ENCODE measurements at regions not wholly inside any gene's neighbourhood (a gene's known extent, or its start where the extent isn't known, plus 50 kb on each side); places are given as distances from the start of the nearest gene placed in this dataset.

DNA sequence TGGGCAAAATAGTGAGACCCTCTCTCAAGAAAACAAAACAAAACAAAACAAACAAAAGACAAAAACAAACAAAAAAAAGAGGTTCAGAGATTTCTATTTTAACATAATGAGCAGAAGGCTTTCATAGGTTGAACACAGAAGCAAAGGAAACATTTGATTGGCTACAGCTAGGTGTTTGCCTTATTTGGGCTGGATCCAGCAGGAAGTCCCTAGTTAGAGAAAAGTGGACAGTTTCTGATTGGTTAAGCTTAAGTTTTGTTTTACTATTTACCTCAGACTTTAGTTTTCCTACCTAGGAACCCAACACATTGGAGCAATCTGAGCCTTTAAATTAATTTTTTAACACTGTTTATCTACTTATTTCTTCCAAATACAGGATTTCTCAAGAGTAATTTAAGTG, 566.5 kb upstream of the PCDH15 start:
- no peak for DNase-seq

DNA sequence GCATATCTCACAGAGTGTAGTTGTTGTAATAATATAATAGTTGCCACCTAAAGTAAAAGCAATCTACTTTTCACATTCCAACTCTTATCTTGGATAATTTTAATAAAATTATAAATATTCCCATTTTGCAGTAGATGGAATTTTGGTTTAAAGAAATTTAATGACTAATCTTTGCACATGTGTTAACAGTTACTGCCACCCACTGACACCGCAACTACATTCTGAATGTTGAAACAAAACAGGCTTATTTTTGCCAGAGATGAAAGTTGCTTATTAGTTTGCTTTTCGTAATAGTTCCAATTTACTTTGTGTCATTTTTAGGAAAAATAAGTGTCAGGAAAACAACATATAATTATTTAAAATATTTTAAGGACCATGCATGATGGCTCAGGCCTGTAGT, 557.5 kb upstream of the PCDH15 start:
- no peak for DNase-seq

DNA sequence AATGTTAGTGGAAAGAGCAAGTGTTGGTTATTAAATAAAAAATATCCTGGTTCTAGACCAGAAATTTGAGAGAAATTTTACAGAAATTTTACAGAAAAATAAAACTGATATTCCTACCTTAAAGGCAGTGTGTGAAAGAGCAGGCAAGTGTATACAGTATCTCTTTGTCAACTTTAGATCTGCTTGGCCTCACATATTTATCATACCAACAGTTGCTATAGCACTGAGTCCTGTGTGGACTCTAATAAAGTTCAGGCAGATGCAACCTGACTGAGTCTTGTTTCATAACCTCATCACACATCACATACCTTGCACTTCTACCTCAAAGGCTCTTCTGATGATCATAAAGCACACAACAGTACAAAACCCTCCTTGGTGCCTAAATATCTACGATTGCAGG, 552.4 kb upstream of the PCDH15 start:
- DNase-seq, result no peak

DNA sequence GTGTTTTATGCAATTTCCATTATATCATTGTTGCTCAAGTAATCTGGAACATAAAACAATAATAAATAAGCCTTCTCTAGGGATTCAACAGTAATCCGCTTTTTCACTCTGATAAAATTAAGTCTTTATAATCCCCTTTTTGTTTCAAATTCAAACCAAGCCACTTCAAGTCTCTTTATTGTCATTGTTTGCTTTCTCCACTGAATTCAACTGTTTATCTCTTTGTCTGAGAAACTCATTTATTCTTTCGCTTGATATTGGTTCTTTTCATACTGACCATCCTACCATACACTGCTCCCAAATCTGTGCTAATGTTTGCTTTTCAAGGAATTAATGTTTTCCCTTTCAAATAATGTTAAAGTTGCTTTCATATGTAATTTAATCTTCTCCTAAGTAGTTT, 550.4 kb upstream of the PCDH15 start:
- no peak for DNase-seq

DNA sequence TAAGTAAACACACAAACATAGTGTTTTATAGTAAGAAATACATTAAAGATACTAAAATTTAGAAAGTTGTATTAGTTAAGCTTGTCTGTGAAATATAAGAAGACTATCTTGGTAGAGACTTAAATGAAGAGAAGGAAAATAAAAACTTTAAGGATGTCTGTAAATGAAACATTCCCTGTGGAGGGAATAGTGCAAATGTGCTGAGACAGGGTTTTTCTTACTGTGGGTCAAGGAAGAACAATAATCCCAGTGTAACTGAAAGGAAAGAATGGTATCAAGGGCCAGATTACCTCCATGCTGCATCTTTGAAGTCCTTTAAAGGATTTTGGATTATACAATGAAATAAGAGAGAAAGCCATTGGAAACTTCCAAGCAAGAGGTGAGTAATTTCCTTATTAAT, 547.5 kb upstream of the PCDH15 start:
- DNase-seq, result no peak

DNA sequence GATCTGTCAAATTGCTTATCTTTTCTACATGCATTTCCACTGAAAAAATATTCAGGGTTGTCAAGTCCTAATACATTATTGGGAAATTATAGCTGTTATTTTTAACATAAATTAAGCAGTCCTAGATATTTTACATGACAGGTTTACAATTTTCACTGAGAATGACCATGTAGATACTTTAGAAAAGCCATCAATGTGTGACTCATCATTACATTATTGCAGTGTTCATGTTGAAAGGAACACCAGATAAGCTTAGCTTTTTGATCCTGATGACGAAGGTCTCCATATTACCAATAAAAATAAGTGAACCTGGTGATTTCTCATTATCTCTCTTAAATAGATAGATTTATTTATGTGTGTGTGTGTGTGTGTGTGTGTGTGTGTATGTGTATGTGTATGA, 529.5 kb upstream of the PCDH15 start:
- DNase-seq, result no peak

DNA sequence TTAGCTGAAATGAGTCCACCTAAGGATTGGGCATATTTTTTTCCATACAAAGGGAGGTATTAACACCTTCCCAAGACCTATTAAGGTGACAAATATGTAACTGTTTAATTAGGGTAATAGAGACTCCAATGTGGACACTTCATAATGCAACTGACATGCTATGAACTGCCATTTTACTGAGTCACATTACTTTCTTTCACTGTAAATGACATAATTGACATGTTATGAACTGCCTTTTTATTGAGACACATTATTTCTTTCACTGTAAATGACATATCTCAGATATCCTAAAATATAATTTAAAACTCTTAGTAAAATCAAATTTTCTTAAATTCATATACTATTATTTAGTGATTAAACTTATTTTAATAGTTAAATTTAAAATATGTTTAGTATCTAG, 528.8 kb upstream of the PCDH15 start:
- no peak for DNase-seq

DNA sequence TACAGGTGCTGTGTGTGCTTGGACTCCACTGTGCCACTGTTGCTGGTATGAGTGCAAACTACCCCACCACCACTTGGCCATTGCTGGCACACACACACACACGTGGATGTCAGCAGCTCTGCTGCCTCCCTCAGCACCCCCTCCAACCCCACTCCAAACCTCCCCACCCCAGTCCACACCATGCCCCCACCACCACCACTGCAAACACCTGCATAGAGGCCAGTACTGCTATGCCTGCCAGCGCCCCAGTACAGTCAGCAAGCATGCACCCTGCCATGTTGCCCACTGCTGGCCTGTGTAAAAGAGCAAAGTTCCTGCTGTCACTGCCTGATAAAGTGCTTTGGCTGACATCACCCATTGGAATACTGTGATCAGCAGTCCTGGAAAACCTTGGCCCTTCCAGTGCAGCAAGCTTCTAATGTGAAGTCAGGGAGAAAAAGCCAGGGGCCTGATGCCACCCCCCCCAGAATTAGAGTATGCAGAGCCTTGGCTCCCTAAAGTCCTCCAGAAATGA, 519.2 kb upstream of the PCDH15 start:
- DNase-seq, result no peak

DNA sequence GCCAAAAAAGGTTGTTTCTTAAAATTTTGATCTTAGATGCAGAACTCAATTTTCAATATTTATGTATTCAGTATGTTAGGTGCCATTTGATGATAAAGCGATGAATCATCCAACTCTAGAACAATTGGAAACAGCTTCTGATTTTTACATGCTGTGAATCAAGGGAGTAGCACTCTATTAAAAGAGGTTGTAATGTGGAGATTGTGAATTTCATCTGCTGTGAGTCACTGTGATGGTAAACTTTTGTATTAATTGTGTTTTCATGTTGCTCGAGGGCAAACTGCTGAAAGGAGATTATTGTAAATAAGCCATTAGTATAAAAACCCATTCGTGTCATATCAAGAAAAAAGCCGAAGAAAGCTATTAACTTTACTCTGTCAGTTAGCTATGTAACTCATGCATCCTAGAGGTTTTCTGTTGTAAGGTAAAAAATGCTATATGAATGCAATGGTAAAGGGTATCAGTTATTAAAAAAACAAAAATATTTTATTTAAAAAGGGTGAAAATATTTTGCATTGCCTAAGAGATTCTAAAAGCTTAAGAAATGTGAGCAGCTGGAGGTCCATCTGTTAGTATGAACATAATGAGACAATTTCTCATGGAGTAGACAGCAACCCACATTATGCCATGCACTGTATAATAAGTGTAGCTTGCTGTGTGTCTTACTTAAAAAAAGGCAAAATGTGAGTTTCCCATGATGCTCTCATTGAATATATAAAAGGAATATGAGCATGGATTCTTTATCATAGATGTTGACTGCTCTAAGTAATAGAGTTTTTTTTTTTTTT, 511.0 kb upstream of the PCDH15 start:
- DNase-seq, result no peak

DNA sequence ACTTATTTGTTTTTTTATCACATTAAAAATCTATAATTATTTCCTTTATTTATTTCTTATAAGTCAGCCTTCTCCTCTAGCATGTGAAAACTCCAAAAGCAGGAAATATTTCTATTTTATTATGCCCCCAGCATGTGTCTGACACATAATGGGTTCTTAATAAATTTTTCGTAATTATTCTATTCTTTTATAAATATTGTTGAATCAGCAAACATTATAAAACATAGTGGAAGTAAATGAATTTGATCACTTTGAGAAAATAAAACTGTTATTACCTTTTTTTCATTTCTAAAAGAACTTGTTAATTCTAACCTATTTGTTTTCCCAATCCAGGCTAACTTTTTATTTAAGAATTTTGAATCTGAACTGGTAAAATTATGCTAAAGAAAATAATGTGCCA, 509.1 kb upstream of the PCDH15 start:
- DNase-seq, result no peak

DNA sequence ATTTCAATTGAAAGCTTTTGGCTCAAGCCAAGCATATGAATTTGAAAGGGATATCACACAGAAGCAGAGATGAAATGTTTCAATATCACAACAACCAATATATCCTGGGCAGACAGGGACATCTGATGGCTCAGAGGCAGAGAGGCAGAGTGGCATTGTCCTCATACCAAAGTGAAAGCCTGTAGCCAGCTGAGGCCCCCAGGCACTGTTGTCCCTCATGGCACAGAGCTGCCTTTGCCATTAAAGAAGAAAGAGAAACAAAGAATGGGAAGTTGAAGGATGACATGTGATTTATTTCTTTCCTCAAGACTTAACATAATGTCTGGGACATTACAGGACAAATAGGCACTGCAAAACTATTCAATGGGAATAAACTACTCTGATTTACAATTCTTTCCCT, 504.3 kb upstream of the PCDH15 start:
- no peak for DNase-seq

DNA sequence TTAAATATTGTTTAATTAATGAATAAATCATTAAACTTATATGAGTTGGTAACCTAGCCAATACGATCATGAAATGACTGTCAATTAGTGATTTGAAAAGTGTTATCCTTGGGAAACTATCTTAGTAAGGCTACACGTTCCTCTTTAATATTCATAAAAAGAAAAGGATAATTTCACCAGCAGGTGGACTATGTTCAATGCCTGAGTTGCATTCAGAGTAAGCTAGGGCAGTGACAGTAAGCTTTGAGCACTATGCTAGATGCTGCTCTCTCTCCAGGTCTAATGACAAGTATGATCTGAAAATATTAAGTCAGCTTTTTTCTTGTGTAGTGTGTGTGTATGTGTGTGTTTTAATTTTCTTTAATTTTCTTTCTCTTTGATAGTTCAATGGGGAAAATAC, 486.3 kb upstream of the PCDH15 start:
- DNase-seq, result no peak

DNA sequence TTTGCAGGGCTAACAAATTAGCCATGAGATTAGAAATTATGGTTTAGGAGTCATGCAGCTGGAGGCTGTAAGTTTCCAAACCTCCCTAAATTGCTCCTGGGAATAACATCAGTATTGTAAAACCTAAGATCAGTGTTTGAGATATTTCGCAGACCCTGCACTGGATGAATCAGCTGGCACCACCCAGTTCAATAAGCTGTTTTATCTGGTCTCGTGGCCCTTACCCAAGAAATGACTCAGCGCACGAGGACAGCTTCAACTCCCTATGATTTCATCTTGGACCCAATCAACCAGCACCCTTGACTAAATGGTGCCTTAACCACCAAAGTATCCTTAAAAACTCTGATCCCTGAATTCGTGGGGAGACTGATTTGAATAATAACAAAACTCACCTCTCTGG, 482.0 kb upstream of the PCDH15 start:
- DNase-seq, result no peak

DNA sequence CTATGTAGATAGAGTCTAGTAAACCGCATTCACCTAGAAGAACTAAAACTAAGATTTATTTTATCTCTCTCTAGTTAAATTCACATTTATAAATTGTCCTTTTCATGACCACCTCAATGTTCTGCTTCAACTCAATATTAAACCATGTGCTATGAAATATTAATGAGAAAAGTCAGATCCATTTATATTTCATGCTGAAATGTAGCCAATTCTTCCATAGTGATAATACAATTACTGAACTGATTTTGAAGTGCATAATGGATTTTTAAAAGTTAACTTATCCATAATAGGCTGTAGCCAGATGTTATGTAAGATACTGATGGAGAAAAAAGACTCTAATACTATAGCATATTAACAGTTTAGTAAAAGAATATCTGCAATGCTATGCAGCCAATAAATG, 479.7 kb upstream of the PCDH15 start:
- DNase-seq, result no peak

DNA sequence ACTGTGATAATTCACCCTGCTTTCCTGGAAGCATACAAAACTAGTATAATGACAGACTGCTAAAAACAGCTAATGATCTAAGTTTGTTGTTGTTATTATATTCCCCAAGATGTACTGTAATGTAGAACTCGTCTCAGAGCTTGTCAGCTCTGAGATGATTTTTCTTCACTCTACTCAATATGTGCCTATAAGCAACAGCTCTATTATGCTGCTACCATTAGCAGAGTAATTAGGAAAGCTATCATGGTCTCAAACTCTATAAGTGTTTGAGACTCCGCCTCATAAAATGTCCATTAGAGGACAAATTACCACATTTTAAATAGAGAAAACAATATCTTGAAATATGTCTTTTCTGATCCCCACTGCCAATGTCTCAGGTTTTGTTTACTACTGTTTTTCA, 476.5 kb upstream of the PCDH15 start:
- no peak for DNase-seq

DNA sequence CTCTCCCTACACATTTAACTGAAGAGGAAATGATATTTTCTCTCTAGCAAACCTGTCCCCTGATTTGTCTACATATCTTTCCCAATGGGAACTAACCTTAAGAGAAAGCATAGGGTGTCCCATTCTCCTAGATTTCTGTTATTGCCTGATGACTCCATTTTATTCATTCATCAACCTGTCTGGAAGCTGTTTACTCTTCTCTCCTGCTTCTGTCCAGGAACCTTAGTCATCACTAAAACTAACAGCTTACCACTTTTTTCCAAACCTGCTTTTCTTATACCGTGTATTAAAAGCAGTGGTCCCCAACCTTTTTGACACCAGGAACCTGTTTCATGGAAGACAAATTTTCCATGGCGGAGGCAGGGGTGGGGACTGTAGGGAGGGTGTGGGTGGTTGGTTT, 473.3 kb upstream of the PCDH15 start:
- no peak for DNase-seq

DNA sequence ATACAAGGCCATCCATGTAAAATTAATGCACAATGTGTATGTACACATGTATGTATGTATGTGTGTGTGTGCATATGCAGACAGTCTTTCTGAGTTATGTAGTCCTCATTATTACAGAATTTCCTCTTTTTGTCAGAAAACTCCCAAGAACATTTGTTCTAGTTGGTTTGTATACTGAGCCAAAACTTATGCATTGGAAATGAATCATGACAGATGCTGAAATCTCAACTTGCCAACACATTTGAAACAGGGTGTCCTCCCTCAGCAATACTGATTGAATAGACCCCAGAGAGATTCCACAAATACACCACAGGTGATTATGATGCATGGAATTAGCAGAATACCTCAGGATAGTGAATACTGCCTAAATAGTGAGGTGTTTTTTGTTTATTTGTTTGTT, 472.9 kb upstream of the PCDH15 start:
- DNase-seq, result no peak

DNA sequence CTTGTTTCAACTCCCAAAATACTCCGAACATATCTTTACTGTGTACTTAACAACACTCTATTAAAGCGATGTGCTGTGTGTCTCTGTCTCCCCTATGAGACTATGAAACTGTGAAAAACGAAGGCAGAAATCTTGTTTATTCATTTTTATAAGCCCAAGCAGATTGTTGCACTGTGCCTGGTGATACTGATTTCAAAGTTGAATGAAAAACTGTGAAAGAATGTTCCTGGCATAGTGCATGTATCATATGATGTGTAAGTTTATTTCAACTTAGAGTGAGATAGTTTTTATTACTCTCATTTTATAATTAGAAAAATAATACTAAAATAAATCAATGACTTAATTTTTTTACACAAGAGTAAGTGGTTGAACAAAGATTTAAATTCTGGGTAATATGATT, 471.9 kb upstream of the PCDH15 start:
- no peak for DNase-seq

DNA sequence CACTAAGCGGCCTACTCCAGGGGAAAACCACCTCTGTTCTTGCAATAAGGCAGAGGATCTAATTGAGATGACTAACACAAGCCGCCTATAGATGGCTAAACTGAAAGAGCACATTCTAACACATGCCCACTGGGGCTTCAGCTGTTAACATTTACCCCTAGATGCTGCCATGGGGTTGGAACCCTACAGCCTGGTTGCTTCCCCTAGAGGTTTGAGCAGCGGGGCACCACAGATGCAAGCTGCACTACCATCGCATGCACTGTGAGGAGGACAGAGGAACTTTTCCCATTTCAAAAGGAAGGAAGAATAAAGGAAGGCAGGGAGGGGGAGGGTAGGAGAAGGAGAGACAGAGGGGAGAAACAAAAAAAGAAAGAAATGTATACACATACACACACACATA, 465.8 kb upstream of the PCDH15 start:
- DNase-seq, result no peak

DNA sequence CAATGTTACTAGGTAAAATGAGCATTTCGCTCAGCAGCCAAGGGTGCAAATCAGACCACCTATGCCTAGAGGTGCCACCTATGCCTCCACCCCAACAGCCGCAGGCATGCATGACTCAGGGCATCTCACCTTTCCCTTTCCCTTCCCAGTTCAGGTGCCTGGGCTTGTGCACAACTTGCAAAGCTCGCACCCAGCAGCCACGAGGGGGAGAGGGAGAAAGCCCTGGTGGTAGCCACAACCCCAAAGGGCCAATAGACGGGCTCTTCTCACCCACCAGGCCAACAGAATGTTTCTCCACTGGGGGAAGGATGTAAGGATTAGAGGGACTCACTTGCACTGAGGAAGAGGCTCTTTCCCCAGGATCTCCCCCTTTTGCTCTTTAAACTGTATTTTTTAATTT, 462.3 kb upstream of the PCDH15 start:
- no peak for DNase-seq

DNA sequence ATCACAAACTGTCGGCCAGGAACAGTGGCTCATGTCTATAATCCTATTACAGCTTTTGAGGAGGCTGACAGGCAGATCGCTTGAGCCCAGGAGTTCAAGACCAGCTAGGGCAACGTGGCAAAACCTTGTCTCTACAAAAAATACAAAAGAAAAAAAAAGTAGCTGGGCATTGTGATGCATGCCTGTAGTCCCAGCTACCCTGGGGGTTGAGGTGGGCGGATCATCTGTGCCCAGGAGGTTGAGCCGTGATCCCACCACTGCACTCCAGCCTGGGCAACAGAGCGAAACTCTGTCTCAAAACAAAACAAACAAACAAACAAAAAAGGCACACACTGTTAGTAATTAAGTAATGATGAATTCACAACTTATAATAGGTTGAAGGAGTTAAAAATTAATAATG, 441.5 kb upstream of the PCDH15 start:
- DNase-seq, result no peak

DNA sequence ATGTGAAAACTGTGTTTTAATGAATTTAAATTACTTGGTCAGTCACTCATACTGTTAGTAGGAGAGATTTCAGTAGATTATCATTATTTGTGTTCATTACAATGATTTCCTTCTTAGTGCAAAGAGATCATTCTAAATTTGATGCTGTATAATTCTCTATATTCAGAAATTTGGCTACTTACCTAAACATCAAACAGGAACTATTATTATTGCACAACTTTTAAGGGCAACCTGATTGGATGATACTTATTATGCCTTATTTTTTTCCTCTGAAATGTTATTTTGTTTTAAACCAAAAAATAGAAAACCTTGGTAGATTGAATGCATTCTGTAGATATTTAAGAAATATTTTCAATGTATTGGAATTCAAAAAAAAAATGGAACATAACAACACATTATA, 436.4 kb upstream of the PCDH15 start:
- no peak for DNase-seq

DNA sequence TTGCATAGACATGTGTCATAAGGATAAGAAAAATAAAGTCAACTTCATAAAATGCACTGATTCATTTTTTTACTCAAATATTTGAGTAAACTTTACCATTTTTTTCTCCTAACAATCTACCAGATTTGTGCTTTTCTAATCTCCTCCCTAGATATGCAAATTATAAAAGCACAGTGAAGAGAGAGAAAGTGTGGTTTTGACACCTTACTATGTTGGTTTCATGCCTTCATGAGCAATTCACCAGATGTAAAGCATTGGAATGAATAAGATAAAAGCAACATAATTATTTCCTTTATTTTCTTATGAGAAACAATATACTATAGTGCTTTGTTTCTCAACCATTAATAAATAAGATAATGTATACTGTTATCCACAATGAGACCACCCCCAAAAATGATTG, 432.5 kb upstream of the PCDH15 start:
- DNase-seq, result no peak

DNA sequence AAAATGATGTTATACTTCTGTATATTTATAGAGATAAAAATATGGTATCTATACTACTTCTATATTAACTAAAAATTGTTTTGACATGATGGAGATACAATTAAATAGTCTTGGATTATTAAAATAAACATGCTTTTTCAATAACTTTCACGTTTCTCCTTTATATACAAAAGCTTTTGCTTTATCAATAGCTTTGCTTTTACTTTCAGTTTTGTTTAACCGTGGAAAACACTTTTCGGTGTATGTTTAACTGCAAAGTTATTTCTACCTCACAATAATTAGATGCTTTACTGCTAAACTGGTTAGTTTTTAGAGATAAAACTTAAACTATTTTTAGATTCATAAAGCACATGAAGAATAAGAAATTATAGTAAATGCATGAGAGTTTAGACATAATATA, 432.1 kb upstream of the PCDH15 start:
- DNase-seq, result no peak

DNA sequence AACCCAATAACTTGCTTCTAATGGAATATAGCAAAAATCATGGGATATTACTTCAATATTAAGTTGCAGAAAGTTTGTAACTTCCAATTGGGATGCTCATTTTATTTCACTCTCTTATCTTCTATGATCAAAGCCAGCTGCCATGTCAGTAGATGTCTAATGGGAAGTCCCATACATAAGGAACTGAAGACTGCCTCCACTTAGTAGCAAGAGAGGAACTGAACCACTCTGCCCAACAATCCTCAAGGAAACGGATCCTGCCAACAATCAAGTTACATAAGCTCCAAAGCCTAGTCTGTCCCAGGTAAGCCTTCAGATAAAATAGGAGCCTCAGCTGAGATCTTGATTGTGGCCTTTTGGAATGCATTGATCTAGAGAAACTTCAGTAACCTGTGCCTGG, 431.5 kb upstream of the PCDH15 start:
- DNase-seq, result peak; percentile 12

All from MV-4-11 (cell line).